HG03520 (cell line): ENCODE measurements at regions not wholly inside any gene's neighbourhood (a gene's known extent, or its start where the extent isn't known, plus 50 kb on each side); places are given as distances from the start of the nearest gene placed in this dataset.

Experiments used
- ATAC-seq: cut with Tn5 transposase; IDR thresholded peaks from one replicate; pipeline ENCODE4 v1.9.1; 2021; ENCODE audit warnings: mild to moderate bottlenecking, moderate library complexity; ENCODE audit not compliant: unreplicated experiment

DNA sequence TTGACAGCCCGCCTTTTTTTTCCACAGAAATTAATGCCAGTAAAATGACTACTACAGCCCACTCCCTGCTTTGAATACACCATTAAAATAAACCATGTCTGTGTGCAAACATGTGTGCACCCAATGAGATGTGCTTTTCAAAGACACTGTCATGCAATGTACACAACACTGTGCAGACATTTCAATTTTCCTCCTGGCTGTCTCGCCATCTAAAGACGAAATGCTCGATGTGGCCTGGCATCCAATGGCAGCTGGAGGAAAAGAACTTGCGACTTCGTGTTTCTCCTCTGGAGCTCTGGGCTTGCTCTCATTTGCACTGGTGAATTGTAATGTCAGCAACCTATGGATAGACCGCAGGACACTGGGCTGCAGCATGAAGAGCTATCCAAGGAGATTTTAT lies 147.0 kb upstream of the NAV2 start:
- no peak for ATAC-seq

DNA sequence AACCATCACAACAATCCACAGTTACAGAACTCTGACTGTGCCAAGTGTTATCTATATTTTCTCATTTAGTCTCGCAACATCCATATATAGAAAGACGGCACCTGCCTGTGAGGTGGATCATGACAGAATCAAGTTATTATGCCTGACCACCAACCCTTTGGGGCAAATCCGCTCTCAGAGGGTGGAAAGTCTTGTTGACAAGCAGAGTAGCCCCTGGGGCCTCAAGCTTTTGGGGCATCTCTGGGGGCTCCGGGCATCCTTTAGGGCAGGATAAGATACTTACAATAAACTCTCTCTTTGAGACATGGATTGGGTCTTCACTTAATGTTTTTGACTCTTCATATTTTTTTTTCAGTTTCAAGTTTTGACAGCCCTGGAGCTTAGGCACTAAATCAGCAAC lies 150.5 kb upstream of the NAV2 start:
- no peak for ATAC-seq

DNA sequence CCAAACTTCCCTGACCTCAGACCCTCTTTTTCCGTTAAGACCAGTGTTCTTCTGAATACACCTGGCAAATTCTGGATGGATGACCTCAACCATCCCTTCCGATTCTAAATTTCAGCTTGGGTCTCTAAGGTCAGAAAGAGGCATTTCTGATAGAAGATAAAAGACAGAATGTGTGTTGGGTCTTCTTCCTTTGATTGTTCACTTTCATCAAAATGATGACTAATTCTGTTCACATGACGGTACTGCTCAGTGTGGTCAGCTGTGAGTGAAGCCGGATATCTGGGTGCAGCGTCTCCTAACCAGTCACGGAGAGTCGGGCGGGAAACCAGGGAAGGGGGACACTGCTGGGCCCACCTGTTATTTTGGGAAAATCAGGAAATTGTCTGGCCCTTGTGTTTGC lies 151.6 kb upstream of the NAV2 start:
- no peak for ATAC-seq

DNA sequence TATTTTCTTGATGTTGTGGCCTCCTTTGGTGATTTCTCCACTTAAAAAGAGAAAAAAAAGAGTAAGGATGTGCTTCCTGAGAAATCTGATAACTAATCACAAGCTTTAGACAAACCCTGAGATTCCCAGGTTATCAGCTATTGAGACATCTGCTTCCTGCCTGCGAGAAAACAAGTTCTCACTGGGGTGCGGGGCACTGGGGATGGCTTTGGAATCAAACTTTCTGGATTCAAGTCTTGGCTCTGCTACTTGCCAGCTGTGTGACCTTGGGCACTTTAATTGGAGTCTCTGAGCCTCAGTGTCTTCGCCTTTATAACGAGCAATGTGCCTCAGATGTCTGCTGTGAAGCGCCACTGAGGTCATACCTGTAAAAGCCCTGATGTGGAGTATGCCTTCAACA lies 152.5 kb upstream of the NAV2 start:
- no peak for ATAC-seq

DNA sequence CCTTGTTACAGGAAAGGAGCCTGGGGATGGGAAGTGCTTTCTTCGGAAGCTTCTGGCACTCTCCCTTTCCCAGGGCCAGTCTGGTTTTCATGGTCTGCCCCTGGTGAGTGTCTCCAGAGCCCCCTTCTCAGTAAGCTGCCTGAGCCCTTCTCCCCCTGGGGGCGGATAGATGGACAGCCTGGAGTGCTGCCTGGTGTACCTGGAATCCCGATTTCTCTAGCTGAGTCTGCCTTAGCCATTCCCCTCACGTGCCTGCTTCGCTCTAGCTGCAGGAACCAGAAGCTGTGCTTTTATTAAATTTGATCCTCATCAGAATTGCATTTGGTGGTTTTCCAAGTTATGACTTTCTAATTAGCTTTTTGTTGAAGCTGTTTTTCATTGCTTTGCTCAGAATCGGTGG lies 152.9 kb upstream of the NAV2 start:
- ATAC-seq, result no peak

DNA sequence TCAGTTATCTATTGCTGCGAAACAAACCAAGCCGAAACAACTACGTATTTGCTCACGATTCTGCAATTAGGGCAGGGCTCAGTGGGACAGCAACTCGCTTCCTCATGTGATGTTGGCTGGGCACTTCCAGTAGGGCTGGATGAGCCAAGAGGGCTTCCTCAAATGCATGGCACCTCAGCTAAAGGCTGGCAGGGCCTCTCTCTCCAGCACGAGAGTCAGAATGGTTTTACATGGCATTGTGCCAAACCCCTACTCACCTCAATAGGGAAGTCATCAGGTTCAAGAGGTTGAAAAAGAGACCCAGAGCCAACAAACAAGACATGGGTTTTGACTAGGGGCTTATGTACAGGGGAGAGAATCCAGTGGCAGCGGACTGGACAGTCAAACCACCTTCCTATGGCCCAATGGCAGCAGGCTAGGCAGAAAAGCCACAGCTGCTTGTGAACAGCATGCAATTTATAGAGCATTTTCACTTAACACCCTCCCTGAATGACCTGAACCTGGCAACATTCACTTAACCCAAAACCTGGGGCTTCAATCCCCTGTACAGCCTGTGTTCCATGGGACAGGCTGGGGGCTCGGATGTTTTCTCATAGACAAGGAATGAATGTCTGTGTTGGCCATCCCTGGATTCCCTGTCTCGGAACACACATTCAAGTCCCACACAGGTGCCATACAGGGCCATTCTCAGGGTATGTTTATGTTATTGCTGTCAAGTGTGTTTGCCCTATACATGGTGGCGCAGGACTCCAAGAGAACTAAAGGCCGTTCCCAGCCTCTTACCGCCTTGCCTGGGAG lies 154.2 kb upstream of the NAV2 start:
- no peak for ATAC-seq

DNA sequence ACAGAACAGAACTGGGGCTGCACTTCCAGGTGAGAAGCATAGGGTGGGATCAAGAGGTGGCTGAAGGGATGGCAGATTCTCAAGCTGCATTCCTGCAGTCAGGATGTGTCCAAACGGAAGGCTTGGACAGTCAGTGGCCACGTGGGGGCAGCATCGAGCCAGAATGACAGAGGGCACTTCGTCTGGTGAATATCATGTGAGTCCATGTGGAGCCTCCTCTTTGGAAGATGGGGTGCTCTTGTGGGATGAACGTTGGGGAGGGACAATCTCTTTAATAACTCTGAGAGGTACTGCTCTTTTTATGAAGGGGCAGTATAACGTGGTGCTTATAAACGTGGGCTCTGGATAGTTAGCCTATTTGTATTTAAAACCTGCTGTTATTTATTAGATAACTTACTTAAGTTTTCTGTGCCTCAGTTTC lies 154.9 kb upstream of the NAV2 start:
- no peak for ATAC-seq

DNA sequence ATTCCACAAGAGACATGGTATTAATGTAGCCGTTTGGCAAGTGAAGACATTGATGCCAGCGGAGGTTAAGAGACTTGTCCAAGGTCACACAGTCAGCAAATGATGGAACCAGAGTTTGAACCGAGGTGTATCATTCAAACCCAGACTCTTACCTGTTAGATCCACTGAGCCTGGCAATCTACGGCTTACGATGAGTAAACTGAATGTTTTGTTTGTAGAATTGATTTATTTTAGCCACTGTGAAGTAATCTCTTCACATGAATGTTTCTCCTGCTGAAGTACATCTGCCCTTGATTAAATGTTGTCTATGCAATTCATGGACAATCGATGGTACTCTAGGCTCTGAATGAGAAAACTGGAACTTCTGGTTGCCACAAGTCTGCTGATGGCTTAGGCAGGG lies 155.5 kb upstream of the NAV2 start:
- ATAC-seq, result no peak

DNA sequence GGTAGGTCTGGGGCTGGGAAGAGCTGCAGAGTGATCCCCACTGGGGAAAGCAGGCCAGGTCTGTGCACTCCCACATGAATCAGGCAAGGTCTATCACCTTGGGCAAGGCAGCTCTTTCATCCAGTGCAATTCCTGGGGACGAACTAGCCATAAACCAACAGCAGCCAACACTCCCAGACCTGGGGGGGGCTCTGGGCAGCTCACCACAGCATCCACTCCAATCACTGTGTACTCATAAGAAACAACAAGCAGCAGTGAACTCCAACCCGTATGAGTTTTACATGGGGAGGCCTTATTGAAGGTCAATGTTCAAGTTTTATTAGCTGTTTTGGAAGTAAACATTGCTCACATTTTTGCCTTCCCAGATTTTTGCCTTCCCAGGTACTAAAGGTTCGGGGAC lies 157.4 kb upstream of the NAV2 start:
- no peak for ATAC-seq

DNA sequence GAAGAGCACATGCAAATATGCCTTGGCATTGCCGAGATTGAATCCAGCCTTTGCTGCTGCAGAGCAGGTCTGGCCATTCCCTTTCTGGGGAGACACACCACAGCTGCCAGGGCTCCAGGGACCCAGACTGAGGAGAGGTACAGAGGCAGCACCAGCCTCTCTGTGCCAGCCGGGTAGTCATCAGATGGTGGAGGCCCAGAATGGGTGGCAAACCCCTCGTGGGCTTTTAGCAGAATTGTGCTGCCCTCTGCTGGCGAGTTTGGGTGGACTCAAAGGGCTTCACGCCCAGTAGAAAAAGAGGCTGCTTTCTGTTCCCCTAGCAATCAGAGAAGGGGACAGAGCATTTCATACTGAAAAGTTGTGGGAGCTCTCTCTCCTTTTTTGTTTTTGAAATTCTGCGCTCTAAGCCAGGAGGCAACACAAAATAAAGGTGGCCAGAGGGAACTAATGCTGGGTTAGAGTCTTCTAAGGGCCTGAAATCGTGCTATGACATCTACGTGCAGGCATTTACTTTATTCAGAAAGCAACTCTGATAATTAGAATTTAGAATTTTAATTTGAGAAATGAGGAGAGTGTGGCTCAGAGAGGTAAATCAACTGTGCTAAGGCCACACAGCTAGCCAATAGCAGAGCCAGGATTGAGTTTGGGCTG lies 158.8 kb upstream of the NAV2 start:
- peak; percentile 55 for ATAC-seq

DNA sequence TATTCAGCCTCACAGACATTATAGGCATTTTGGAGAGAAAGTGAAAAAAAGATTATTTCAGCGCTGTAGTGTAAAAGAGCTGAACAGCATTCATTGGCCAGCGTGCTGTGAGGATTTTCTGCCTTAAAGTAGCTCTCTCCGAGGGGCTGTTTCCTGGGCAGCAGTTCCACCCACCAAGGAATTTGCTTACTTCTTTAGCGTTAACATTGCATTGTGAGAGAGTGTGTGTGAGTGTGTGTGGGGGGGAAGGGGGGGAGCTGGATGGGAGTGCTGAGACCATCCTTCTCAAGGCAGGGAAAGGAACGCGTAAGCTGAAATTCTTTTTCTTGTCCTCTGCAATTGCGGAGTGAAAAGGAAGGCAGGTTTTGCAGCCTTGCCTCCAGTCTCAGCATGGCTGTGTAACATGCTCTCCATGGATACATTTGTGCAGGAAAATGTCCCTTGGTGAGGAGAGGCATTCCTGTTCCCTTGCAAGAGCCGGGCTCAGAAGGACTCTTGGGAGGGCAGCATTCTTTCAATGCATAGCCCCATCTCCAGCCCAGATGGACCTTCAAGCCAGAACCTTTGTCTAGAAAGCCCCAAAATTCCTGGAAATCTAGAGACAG lies 159.9 kb upstream of the NAV2 start:
- ATAC-seq, result no peak

DNA sequence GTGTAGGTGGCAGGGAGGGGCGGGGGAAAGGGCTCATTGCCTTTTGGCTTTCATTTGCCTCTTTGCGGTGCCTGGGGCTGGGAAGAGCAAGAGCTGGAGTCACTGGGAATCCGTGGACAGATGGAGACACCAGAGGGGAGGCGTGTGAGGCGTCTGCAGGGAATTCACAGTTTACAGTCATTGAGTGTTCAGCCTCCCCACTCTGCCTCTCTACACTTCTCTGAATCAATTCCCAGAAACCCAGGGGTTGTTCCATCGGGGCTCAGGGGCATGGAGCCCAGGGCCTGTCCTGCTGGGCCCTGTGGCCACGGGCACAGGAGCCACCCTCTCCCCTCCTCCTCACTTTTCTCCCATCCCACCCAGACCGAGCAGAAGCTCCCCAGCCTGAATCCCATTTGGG lies 160.5 kb upstream of the NAV2 start:
- no peak for ATAC-seq

DNA sequence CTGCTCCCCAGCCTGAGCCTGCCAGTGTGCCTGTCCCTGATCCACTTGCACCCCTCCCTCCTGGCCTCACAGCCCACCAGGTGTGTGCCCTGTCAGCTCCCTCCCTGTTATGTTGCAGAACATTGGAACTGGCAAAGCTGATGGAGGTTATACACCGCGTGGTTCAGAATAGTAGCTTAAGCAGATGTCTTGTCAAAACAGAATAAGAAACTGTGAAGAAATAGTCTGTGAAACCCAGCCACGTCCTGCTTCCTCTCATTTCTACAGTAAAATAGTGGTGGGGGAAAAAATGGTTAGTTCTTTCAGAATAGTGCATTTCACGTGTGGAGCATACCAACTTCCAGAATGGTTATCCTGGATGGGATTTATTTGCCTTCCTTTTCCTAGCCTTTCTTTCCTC lies 161.2 kb upstream of the NAV2 start:
- ATAC-seq, result peak; percentile 60

DNA sequence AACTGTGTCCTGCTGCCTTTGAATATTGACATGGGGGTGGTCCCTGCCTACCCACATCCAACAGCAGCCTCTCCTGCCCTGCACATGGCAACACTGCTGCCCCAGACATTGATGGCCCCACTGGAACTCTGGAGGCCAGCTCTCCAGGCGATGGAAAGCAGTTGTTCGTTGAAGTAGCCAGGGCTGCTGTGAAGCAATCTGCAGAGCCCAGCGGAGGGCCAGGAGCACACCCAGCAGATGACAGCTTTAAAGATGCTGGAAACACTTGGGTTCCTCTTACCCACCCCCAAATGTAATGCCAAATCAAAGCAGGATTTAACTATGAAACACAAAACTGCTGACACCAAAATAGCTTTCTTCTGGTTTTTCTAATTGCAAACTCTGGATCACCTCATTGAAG lies 165.6 kb upstream of the NAV2 start:
- ATAC-seq, result no peak

DNA sequence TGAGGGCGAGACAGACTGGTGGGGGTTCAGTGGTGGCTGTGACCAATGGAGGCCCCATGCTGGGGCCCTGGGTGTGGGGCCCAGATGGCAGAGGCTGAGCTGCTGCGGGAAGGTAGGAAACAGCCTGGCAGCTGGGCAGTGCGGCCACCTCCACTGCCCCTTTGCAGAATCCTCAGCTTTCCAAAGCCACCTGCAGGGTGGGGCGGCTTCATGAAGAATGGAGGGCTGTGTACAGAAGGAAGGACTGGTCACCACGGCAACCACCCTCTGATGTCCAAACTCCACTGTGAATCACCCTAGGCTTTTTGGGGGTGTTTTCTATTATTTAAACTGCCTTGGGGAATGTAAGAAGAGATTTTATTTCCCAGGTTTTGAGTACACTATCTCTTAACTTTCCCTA lies 166.3 kb upstream of the NAV2 start:
- no peak for ATAC-seq

DNA sequence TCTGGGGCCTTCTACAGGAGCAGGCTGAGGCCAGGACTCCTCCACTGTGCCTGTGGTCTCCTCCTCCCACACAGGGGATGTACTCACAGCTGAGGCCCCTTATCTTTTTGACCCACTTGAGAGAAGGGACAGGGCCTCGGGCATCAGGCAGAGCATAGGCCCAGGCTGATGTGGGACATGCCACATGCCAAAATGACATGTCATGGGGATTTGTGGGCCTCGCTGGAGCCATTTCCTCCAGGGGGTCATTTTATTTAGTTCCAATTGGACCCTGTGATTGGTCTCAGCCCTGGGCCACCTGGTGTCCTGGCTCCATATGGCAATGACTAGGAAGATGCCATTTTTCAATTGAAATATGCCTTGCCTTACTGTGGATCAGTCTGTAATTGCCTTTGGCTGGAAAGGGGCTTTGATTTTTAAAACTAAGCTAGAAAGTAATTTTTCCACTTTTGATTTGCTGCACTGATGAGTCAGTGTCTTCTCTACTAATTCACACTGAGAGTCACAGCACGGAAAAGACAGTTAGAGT lies 171.1 kb upstream of the NAV2 start:
- no peak for ATAC-seq

DNA sequence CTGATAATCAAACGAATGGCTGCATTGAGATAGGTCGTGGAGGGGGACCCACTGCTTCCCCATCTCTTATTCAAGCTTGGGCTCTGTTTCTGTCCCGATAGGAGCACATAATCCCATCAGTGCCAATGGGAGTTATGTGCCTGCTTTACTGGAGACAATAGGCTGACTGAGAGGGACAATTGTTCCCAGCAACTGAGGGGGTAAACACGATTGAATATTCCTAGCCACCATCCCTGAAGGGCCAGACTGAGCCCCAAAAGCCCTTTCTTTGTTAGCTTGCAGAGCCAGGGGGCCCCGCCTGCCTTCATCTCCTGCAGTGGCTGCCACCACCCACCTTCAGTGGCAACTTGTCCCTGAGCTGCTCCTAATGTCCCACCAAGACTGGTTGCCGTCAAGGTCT lies 172.8 kb upstream of the NAV2 start:
- no peak for ATAC-seq

DNA sequence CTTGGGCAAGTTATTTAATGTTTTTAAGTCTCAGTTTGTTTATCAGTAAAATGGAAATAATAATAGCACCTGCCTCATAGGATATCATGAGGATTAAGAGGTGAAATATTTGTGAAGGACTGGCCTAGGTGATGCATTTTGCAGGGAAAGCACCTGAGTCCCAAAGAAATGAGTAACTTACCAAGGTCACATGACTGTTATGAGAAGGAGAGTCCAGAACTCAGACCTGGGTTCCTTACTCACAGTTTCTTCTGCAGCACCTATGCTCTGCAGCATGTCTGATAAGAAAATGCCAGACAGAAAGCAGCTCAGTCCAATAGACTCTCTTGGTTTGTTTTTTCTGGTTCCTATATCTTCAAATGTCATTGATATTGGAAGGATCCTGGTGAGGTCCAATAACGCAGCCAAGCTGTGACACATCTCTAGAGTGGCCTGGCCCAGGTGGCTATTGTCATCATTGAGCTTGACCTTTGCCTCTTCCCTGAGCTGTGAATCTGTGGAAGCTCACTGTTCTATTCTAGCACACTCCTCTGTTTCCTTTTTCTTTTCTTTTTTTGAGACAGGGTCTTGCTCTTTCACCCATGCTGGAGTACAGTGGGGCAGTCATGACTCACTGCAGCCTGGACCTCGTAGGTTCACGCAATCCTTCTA lies 174.7 kb upstream of the NAV2 start:
- ATAC-seq, result no peak

DNA sequence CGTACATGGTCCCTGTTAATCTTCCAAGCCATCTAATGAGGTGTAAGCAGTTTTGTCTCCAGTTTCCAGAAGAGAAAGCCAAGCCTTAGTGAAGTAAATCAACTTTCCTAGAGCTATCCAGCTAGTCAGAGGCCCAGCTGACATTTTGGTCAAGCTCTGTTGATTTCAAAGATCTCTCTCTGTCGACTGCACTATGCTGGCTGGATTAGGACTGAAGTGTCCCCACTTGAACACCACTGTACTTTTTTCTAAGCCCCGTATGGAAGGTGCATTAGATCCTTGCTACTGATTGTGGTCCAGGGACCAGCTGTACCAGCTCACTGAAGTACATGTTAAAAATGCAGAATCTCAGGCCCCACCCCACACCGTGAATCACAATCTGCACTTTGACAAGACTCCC lies 176.5 kb upstream of the NAV2 start:
- ATAC-seq, result no peak

DNA sequence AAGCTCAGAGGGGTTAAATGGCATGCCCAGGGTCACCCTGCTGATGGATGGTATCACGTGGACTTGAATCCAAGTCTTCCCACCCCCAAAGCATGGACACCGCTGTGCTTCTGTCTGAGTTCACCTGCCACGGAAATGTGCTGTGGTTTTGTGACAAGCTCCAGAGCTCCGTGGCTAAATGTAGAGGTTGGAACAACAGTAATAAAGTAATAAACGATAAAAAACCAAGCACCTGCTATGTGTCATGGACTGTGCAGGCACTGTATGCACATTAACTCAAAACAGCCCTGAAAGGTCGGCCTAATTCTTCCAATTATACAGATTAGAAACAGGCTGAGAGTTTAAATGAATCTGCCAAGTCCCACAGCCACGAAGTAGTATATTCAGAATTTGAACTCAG lies 182.1 kb upstream of the NAV2 start:
- ATAC-seq, result no peak

DNA sequence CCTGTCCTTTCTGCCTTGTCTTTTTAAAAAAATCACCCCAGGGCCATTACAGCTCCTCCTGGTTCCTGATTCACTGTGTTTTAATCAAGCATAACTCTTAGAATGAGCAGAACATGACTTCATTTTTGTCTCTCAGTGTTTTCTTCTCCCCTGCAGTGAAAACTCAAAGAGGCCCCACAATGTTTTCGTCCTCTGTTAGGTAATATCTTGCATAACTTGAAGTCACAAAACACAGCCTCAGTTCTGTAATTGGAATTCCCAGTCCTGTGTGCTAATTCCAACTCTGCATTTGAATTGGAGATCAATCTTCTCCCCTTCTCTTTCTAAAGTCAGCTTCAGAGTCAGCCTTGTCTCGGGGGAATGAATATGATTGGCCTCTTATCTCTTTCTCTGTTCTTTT lies 186.5 kb upstream of the NAV2 start:
- ATAC-seq, result no peak

DNA sequence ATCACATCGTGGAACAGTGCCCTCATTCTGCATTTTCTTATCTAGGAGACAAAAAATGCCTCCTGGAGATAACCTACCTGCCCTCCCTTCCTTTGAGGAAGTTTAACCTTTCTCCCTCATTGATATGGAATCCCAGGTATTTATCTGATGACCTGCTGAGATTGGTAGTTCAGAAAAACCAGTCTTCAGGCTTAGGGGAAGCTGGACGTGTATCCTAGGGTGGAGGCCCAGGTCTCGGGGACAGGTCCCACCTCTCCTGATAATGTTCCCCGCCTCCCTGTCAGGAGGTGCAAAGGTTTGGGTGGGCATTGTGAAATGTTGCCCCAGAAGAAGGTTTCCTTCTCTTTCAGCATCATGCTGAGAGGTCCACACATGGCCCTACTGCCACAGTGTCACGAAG lies 186.9 kb upstream of the NAV2 start:
- ATAC-seq, result no peak
